SJCRH30 (cell line): ENCODE measurements at regions not wholly inside any gene's neighbourhood (a gene's known extent, or its start where the extent isn't known, plus 50 kb on each side); places are given as distances from the start of the nearest gene placed in this dataset.
"Not testable (repeated sequence)": the region's sequence is repeated elsewhere in the genome, so short reads cannot be mapped to it uniquely, and the experiment has no call there.

Source experiments
- DNase-seq, 2 experiments: peaks; one replicate each; pipeline ENCODE4 v3.0.0-alpha.2; 2015 to 2020
- H3K27ac ChIP-seq: fragments of 250-450 bp; sonication (Bioruptor Pico); 2 replicates; pipeline ENCODE4 v1.5.1; 2020; ENCODE audit warnings: mild to moderate bottlenecking, moderate library complexity
- H3K27me3 ChIP-seq: fragments of 250-450 bp; sonication (Bioruptor Pico); 2 replicates; pipeline ENCODE4 v1.5.1; 2020; ENCODE audit warnings: mild to moderate bottlenecking, moderate library complexity
- H3K36me3 ChIP-seq: fragments of 250-450 bp; sonication (Bioruptor Pico); 2 replicates; pipeline ENCODE4 v1.5.1; 2020; ENCODE audit warnings: mild to moderate bottlenecking, moderate library complexity
- H3K4me1 ChIP-seq: fragments of 250-450 bp; sonication (Bioruptor Pico); 2 replicates; pipeline ENCODE4 v1.5.1; 2020; ENCODE audit warnings: mild to moderate bottlenecking, moderate library complexity
- H3K4me3 ChIP-seq: fragments of 250-450 bp; sonication (Bioruptor Pico); 2 replicates; pipeline ENCODE4 v1.5.1; 2020; ENCODE audit warnings: mild to moderate bottlenecking, moderate library complexity
- H3K9me3 ChIP-seq: fragments of 250-450 bp; sonication (Bioruptor Pico); replicated peaks from 2 replicates; pipeline ENCODE4 v1.5.1; 2020; ENCODE audit warnings: mild to moderate bottlenecking, moderate library complexity

GRCh38 chr1:69045572-69045971 lies 522.1 kb upstream of the LRRC7 start:
- no peaks in the 10 kb centered on the region; the same call in 1 of the 2 replicates for H3K27me3 ChIP-seq
- H3K4me3 ChIP-seq: no peak overlapping the region
- no peaks in the 10 kb centered on the region for H3K4me1 ChIP-seq
- no peaks in the 10 kb centered on the region for H3K36me3 ChIP-seq
- H3K27ac ChIP-seq: no peak overlapping the region
- no peaks in the 10 kb centered on the region for H3K9me3 ChIP-seq
- DNase-seq: no peak

- Histone ChIP-seq H3K27me3 (no peaks in the 10 kb centered on the region), H3K4me1 (no peaks in the 10 kb centered on the region), H3K4me3 (no peak overlapping the region), H3K27ac (no peak overlapping the region), H3K36me3 (no peaks in the 10 kb centered on the region), H3K9me3 (no peaks in the 10 kb centered on the region)
- no peak for DNase-seq
These were observed 512.5 kb upstream of the LRRC7 start for GRCh38 chr1:69055194-69055593.

- H3K27ac ChIP-seq: no peak overlapping the region
- H3K9me3 ChIP-seq: no peaks in the 10 kb centered on the region
- no peak overlapping the region for H3K4me3 ChIP-seq
- no peaks in the 10 kb centered on the region for H3K36me3 ChIP-seq
- H3K4me1 ChIP-seq: no peaks in the 10 kb centered on the region
- no peak for DNase-seq
- peaks cover 3% of the 10 kb centered on the region; the same call in 1 of the 2 replicates for H3K27me3 ChIP-seq
These were observed 509.3 kb upstream of the LRRC7 start for GRCh38 chr1:69058454-69058853.

- Histone ChIP-seq H3K4me3 (no peak overlapping the region), H3K27me3 (no peaks in the 10 kb centered on the region), H3K4me1 (no peaks in the 10 kb centered on the region), H3K27ac (no peak overlapping the region), H3K36me3 (no peaks in the 10 kb centered on the region), H3K9me3 (no peaks in the 10 kb centered on the region)
- DNase-seq: no peak
These were observed 496.9 kb upstream of the LRRC7 start for GRCh38 chr1:69070660-69071373.

GRCh38 chr1:69073176-69073575 lies 494.5 kb upstream of the LRRC7 start:
- Histone ChIP-seq H3K4me3 (no peak overlapping the region), H3K4me1 (no peaks in the 10 kb centered on the region), H3K36me3 (no peaks in the 10 kb centered on the region), H3K9me3 (no peaks in the 10 kb centered on the region), H3K27ac (no peak overlapping the region), H3K27me3 (peaks cover 5% of the 10 kb centered on the region; the same call in 1 of the 2 replicates)
- no peak for DNase-seq

GRCh38 chr1:69076631-69077030 lies 491.1 kb upstream of the LRRC7 start:
- H3K27me3 ChIP-seq: peaks cover 5% of the 10 kb centered on the region; the same call in 1 of the 2 replicates
- DNase-seq: no peak

GRCh38 chr1:69077198-69077597 lies 490.5 kb upstream of the LRRC7 start:
- H3K4me3 ChIP-seq: no peak overlapping the region
- no peak for DNase-seq
- H3K36me3 ChIP-seq: no peaks in the 10 kb centered on the region
- peaks cover 5% of the 10 kb centered on the region; the same call in 1 of the 2 replicates for H3K27me3 ChIP-seq
- H3K9me3 ChIP-seq: no peaks in the 10 kb centered on the region
- no peak overlapping the region for H3K27ac ChIP-seq
- H3K4me1 ChIP-seq: no peaks in the 10 kb centered on the region

More at GRCh38 chr1:69076631-69077030, 491.1 kb upstream of the LRRC7 start:
- H3K4me1 ChIP-seq: no peaks in the 10 kb centered on the region
- no peaks in the 10 kb centered on the region for H3K9me3 ChIP-seq
- H3K27ac ChIP-seq: no peak overlapping the region
- no peak overlapping the region for H3K4me3 ChIP-seq
- H3K36me3 ChIP-seq: no peaks in the 10 kb centered on the region

- H3K4me1 ChIP-seq: no peaks in the 10 kb centered on the region
- peaks cover 5% of the 10 kb centered on the region; the same call in 1 of the 2 replicates for H3K27me3 ChIP-seq
- no peak for DNase-seq
- H3K4me3 ChIP-seq: no peak overlapping the region
- H3K36me3 ChIP-seq: no peaks in the 10 kb centered on the region
- H3K9me3 ChIP-seq: no peaks in the 10 kb centered on the region
- H3K27ac ChIP-seq: no peak overlapping the region
These were observed 490.1 kb upstream of the LRRC7 start for GRCh38 chr1:69077633-69078032.

- no peaks in the 10 kb centered on the region for H3K4me1 ChIP-seq
- H3K36me3 ChIP-seq: no peaks in the 10 kb centered on the region
- no peak overlapping the region for H3K27ac ChIP-seq
- no peak overlapping the region for H3K4me3 ChIP-seq
- no peaks in the 10 kb centered on the region for H3K9me3 ChIP-seq
- no peak for DNase-seq
- peaks cover 5% of the 10 kb centered on the region; the same call in 1 of the 2 replicates for H3K27me3 ChIP-seq
These were observed 486.1 kb upstream of the LRRC7 start for GRCh38 chr1:69081668-69082067.

GRCh38 chr1:69082312-69082711 lies 485.4 kb upstream of the LRRC7 start:
- no peaks in the 10 kb centered on the region for H3K4me1 ChIP-seq
- H3K9me3 ChIP-seq: no peaks in the 10 kb centered on the region
- DNase-seq: no peak
- no peaks in the 10 kb centered on the region for H3K36me3 ChIP-seq
- no peaks in the 10 kb centered on the region for H3K27me3 ChIP-seq
- no peak overlapping the region for H3K4me3 ChIP-seq
- H3K27ac ChIP-seq: no peak overlapping the region

GRCh38 chr1:69086148-69086547 lies 481.6 kb upstream of the LRRC7 start:
- no peaks in the 10 kb centered on the region for H3K36me3 ChIP-seq
- H3K27me3 ChIP-seq: no peaks in the 10 kb centered on the region
- H3K9me3 ChIP-seq: no peaks in the 10 kb centered on the region
- H3K4me1 ChIP-seq: no peaks in the 10 kb centered on the region
- no peak for DNase-seq
- no peak overlapping the region for H3K27ac ChIP-seq
- no peak overlapping the region for H3K4me3 ChIP-seq

- H3K36me3 ChIP-seq: no peaks in the 10 kb centered on the region
These were observed 479.2 kb upstream of the LRRC7 start for GRCh38 chr1:69088571-69088970.

GRCh38 chr1:69090170-69090569 lies 477.6 kb upstream of the LRRC7 start:
- Histone ChIP-seq H3K27me3 (no peaks in the 10 kb centered on the region), H3K4me1 (no peaks in the 10 kb centered on the region), H3K27ac (no peak overlapping the region), H3K9me3 (no peaks in the 10 kb centered on the region), H3K36me3 (no peaks in the 10 kb centered on the region), H3K4me3 (no peak overlapping the region)
- DNase-seq: no peak

More at GRCh38 chr1:69088571-69088970, 479.2 kb upstream of the LRRC7 start:
- no peaks in the 10 kb centered on the region for H3K4me1 ChIP-seq
- DNase-seq: no peak
- no peaks in the 10 kb centered on the region for H3K9me3 ChIP-seq
- no peak overlapping the region for H3K27ac ChIP-seq
- H3K27me3 ChIP-seq: no peaks in the 10 kb centered on the region
- H3K4me3 ChIP-seq: no peak overlapping the region

GRCh38 chr1:69090752-69091151 lies 477.0 kb upstream of the LRRC7 start:
- H3K4me1 ChIP-seq: no peaks in the 10 kb centered on the region
- H3K27me3 ChIP-seq: no peaks in the 10 kb centered on the region
- H3K4me3 ChIP-seq: no peak overlapping the region
- H3K27ac ChIP-seq: no peak overlapping the region
- no peak for DNase-seq
- H3K36me3 ChIP-seq: no peaks in the 10 kb centered on the region
- H3K9me3 ChIP-seq: no peaks in the 10 kb centered on the region

GRCh38 chr1:69102058-69102457 lies 465.7 kb upstream of the LRRC7 start:
- H3K9me3 ChIP-seq, H3K27me3 ChIP-seq, DNase-seq, H3K36me3 ChIP-seq, H3K4me3 ChIP-seq, H3K27ac ChIP-seq, H3K4me1 ChIP-seq: not testable (repeated sequence)

- H3K9me3 ChIP-seq: no peaks in the 10 kb centered on the region
- no peaks in the 10 kb centered on the region for H3K4me1 ChIP-seq
- no peak overlapping the region for H3K27ac ChIP-seq
- H3K4me3 ChIP-seq: no peak overlapping the region
- H3K36me3 ChIP-seq: no peaks in the 10 kb centered on the region
- DNase-seq: no peak
- H3K27me3 ChIP-seq: no peaks in the 10 kb centered on the region
These were observed 464.5 kb upstream of the LRRC7 start for GRCh38 chr1:69103213-69103612.
